ENCODE measurements at regions not wholly inside any gene's neighbourhood (a gene's known extent, or its start where the extent isn't known, plus 50 kb on each side); places are given as distances from the start of the nearest gene placed in this dataset.
A peak's percentile ranks its signal among the peaks of the same experiment; 100 is the strongest.

- H3K27ac Mint-ChIP-seq = peak overlapping the region; percentile 94 to 97
- Histone ChIP-seq H3K4me1 (ENCODE audit: control insufficient read depth, insufficient read depth, low read length) (peaks cover 6% of the 10 kb centered on the region), H3K9me3 (ENCODE audit: control insufficient read depth, insufficient read depth, low read length) (no peaks in the 10 kb centered on the region), H3K27ac (ENCODE audit: low read length) (no peak overlapping the region), H3K36me3 (ENCODE audit: control insufficient read depth, insufficient read depth, low read length) (no peaks in the 10 kb centered on the region), H3K27me3 (ENCODE audit: control insufficient read depth, insufficient read depth, low read length) (no peaks in the 10 kb centered on the region), H3K4me3 (ENCODE audit: low read length) (peak overlapping the region; percentile 73)
- H3K36me3 Mint-ChIP-seq = peaks cover 7% of the 10 kb centered on the region
- H3K27me3 Mint-ChIP-seq (ENCODE audit: low read depth in 2 of 2) = peaks cover 7 to 10% of the 10 kb centered on the region in 2 donors
- TF ChIP-seq CTCF (IDR thresholded peaks at IDR 0.05) = no peak
- 54% methylated on average over 4 of the region's 5 CpGs for WGBS (ENCODE audit: insufficient coverage)
- peak overlapping the region; percentile 100 for H3K4me3 Mint-ChIP-seq
- peaks cover 20% of the 10 kb centered on the region in 2 donors for H3K4me1 Mint-ChIP-seq
- no peak for ATAC-seq
- intact Hi-C loops (cut with micrococcal nuclease) = no loop called here
- H3K9me3 Mint-ChIP-seq = no peaks in the 10 kb centered on the region
- DNase-seq = peak in 1 of 2 donors; percentile 7
These were observed 255.6 kb upstream of the JADE1 start for GRCh38 chr4:128553686-128554515.

- Histone ChIP-seq H3K27me3 (ENCODE audit: control insufficient read depth, insufficient read depth, low read length) (no peaks in the 10 kb centered on the region), H3K4me1 (ENCODE audit: control insufficient read depth, insufficient read depth, low read length) (peaks cover 6% of the 10 kb centered on the region), H3K9me3 (ENCODE audit: control insufficient read depth, insufficient read depth, low read length) (no peaks in the 10 kb centered on the region), H3K27ac (ENCODE audit: low read length) (no peak overlapping the region), H3K4me3 (ENCODE audit: low read length) (no peak overlapping the region), H3K36me3 (ENCODE audit: control insufficient read depth, insufficient read depth, low read length) (no peaks in the 10 kb centered on the region)
- peak overlapping the region; percentile 94 to 97 for H3K27ac Mint-ChIP-seq
- peak overlapping the region; percentile 100 for H3K4me3 Mint-ChIP-seq
- H3K4me1 Mint-ChIP-seq = peaks cover 20% of the 10 kb centered on the region in 2 donors
- DNase-seq (no peak), ATAC-seq (no peak)
- H3K36me3 Mint-ChIP-seq = peaks cover 7% of the 10 kb centered on the region
- 97% methylated on average over 4 of the region's 4 CpGs for WGBS (ENCODE audit: insufficient coverage)
- intact Hi-C loops (cut with micrococcal nuclease) = no loop called here
- H3K27me3 Mint-ChIP-seq (ENCODE audit: low read depth in 2 of 2) = peaks cover 8 to 10% of the 10 kb centered on the region in 2 donors
- TF ChIP-seq CTCF (IDR thresholded peaks at IDR 0.05) = no peak
- no peaks in the 10 kb centered on the region for H3K9me3 Mint-ChIP-seq
These were observed 257.0 kb upstream of the JADE1 start for GRCh38 chr4:128552586-128552907.

GRCh38 chr4:128551280-128551679, 258.2 kb upstream of the JADE1 start:
- H3K9me3 ChIP-seq (ENCODE audit: control insufficient read depth, insufficient read depth, low read length) = no peaks in the 10 kb centered on the region
- no peaks in the 10 kb centered on the region for H3K27me3 ChIP-seq (ENCODE audit: control insufficient read depth, insufficient read depth, low read length)
- ATAC-seq (no peak), DNase-seq (no peak)
- H3K9me3 Mint-ChIP-seq = no peaks in the 10 kb centered on the region
- peaks cover 7% of the 10 kb centered on the region for H3K36me3 Mint-ChIP-seq
- H3K27ac Mint-ChIP-seq = no peak overlapping the region
- H3K27me3 Mint-ChIP-seq (ENCODE audit: low read depth in 2 of 2) = peaks cover 10 to 13% of the 10 kb centered on the region in 2 donors
- no peaks in the 10 kb centered on the region for H3K36me3 ChIP-seq (ENCODE audit: control insufficient read depth, insufficient read depth, low read length)
- H3K4me3 Mint-ChIP-seq = no peak overlapping the region
- intact Hi-C loops (cut with micrococcal nuclease) = no loop called here
- TF ChIP-seq CTCF (IDR thresholded peaks at IDR 0.05) = no peak
- peaks cover 6% of the 10 kb centered on the region for H3K4me1 ChIP-seq (ENCODE audit: control insufficient read depth, insufficient read depth, low read length)
- no peak overlapping the region for H3K4me3 ChIP-seq (ENCODE audit: low read length)
- H3K27ac ChIP-seq (ENCODE audit: low read length) = no peak overlapping the region
- peaks cover 20% of the 10 kb centered on the region in 2 donors for H3K4me1 Mint-ChIP-seq
- WGBS (ENCODE audit: insufficient coverage) = 86% methylated on average over 2 of the region's 4 CpGs

GRCh38 chr4:128550060-128550459, 259.4 kb upstream of the JADE1 start:
- Histone ChIP-seq H3K27ac (ENCODE audit: low read length) (no peak overlapping the region), H3K9me3 (ENCODE audit: control insufficient read depth, insufficient read depth, low read length) (no peaks in the 10 kb centered on the region), H3K27me3 (ENCODE audit: control insufficient read depth, insufficient read depth, low read length) (no peaks in the 10 kb centered on the region), H3K4me3 (ENCODE audit: low read length) (no peak overlapping the region), H3K4me1 (ENCODE audit: control insufficient read depth, insufficient read depth, low read length) (peaks cover 6% of the 10 kb centered on the region), H3K36me3 (ENCODE audit: control insufficient read depth, insufficient read depth, low read length) (no peaks in the 10 kb centered on the region)
- Mint-ChIP-seq H3K4me3 (no peak overlapping the region), H3K36me3 (peaks cover 7% of the 10 kb centered on the region), H3K27ac (no peak overlapping the region), H3K4me1 (peaks cover 20% of the 10 kb centered on the region in 2 donors), H3K9me3 (no peaks in the 10 kb centered on the region), H3K27me3 (ENCODE audit: low read depth in 2 of 2) (peaks cover 10 to 13% of the 10 kb centered on the region in 2 donors)
- 72% methylated on average over 5 of the region's 5 CpGs for WGBS (ENCODE audit: insufficient coverage)
- DNase-seq (no peak), ATAC-seq (no peak)
- TF ChIP-seq CTCF (IDR thresholded peaks at IDR 0.05) = no peak
- intact Hi-C loops (cut with micrococcal nuclease) = no loop called here
